ENCODE measurements at regions not wholly inside any gene's neighbourhood (a gene's known extent, or its start where the extent isn't known, plus 50 kb on each side); places are given as distances from the start of the nearest gene placed in this dataset.

GRCh38 chr7:55622241-55622640, 49.9 kb upstream of the VOPP1 start:
- H3K4me3 Mint-ChIP-seq, result no peak overlapping the region
- peaks cover 13% of the 10 kb centered on the region for H3K9me3 Mint-ChIP-seq
- H3K27me3 Mint-ChIP-seq (ENCODE audit: low read depth), result peaks cover 17% of the 10 kb centered on the region
- no peak overlapping the region for H3K27ac Mint-ChIP-seq
- no peaks in the 10 kb centered on the region for H3K4me1 Mint-ChIP-seq (ENCODE audit: low read depth)
- no peaks in the 10 kb centered on the region for H3K36me3 Mint-ChIP-seq (ENCODE audit: low read depth)

Measured in T-helper 1 cell treated with Interleukin-12 subunit alpha and Interleukin-12 subunit beta and Interleukin-4 antibody, amounts not matched to agents 30 μg/mL and 1 μg/mL, for 36 hours (primary cell).